Gastroesophageal sphincter (tissue), 3 donors: ENCODE measurements at regions not wholly inside any gene's neighbourhood (a gene's known extent, or its start where the extent isn't known, plus 50 kb on each side); places are given as distances from the start of the nearest gene placed in this dataset.

Experiments used
- POLR2A ChIP-seq, 2 donors: fragments of 450-650 bp; IDR thresholded peaks; one replicate each; pipeline ENCODE4 v1.6.1; 2017; ENCODE audit warnings: antibody characterized with exemption in 2 of 2, mild to moderate bottlenecking in 2 of 2, moderate library complexity in 1 of 2
- POLR2AphosphoS5 ChIP-seq: sonication (generic); formaldehyde crosslinking; IDR thresholded peaks from one replicate; pipeline ENCODE4 v1.6.1; 2017; ENCODE audit warnings: antibody characterized with exemption
- TF ChIP-seq, protein P1 (sequence below), 4 experiments: fragments of 200-600 bp in 2 of 4; fragments of 450-650 bp in 2 of 4; sonication (generic) in 1 of 4; IDR thresholded peaks; one replicate each; pipeline ENCODE4 v1.5.1; 2017 to 2019; ENCODE audit warnings: antibody characterized with exemption in 4 of 4, mild to moderate bottlenecking in 2 of 4, moderate library complexity in 2 of 4

DNA sequence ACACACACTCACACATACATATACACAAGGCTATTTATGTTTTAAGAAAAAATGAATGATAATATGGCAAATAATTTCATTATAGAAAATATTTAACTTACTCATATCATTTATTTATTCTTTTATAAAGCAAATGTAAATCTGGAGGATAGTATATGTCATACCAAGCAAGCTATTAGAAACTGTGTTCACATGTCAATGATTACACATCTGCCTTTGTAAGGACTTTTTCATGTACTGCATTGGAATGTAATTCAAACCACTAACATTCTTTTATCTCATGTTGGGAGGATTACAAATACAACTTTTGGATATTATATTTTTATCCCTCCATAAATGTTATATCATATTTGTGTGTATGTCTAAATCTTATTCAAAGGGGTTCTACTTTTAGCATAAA lies 1887.4 kb downstream of the NCAM2 start:
- TF ChIP-seq, protein P1, sequence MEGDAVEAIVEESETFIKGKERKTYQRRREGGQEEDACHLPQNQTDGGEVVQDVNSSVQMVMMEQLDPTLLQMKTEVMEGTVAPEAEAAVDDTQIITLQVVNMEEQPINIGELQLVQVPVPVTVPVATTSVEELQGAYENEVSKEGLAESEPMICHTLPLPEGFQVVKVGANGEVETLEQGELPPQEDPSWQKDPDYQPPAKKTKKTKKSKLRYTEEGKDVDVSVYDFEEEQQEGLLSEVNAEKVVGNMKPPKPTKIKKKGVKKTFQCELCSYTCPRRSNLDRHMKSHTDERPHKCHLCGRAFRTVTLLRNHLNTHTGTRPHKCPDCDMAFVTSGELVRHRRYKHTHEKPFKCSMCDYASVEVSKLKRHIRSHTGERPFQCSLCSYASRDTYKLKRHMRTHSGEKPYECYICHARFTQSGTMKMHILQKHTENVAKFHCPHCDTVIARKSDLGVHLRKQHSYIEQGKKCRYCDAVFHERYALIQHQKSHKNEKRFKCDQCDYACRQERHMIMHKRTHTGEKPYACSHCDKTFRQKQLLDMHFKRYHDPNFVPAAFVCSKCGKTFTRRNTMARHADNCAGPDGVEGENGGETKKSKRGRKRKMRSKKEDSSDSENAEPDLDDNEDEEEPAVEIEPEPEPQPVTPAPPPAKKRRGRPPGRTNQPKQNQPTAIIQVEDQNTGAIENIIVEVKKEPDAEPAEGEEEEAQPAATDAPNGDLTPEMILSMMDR (IDR thresholded peaks at IDR 0.05) = no peak
- TF ChIP-seq POLR2AphosphoS5 (no peak), POLR2A (IDR thresholded peaks at IDR 0.05) (no peak)
